AG04449 (cell line): ENCODE measurements at regions not wholly inside any gene's neighbourhood (a gene's known extent, or its start where the extent isn't known, plus 50 kb on each side); places are given as distances from the start of the nearest gene placed in this dataset.

Experiments used
- CTCF ChIA-PET: fragments of 350-600 bp; formaldehyde crosslinking; extraction: SDS; loops from one replicate; lab custom pipeline; 2021; ENCODE audit warnings: antibody characterized with exemption; lab: Yijun Ruan, JAX
- POLR2A ChIA-PET: fragments of 400-600, 350-600 bp; formaldehyde crosslinking; extraction: SDS; loops from one replicate; lab custom pipeline; 2020; ENCODE audit warnings: antibody characterized with exemption, inconsistent platforms; lab: Yijun Ruan, JAX
- DNase-seq: peaks from one replicate; pipeline ENCODE4 v3.0.0-alpha.2; 2010; ENCODE audit warnings: low read depth, low spot score
- H3K4me3 ChIP-seq: 2 replicates; pipeline ENCODE4 v1.5.1; 2011; ENCODE audit warnings: low read depth, mild to moderate bottlenecking, control low read depth, low read length
- CTCF ChIP-seq: IDR thresholded peaks from one replicate; pipeline ENCODE4 v1.5.1; 2011; ENCODE audit warnings: mild to moderate bottlenecking, moderate library complexity, low read length, control low read depth, inconsistent platforms; ENCODE audit not compliant: insufficient read depth; ENCODE audit errors: missing control alignments

- POLR2A ChIA-PET, result no interaction called here
- no peak overlapping the region for H3K4me3 ChIP-seq
- no peak for DNase-seq
- TF ChIP-seq CTCF, result no peak
- CTCF ChIA-PET, result interaction anchor here (5.0 to 5.1 kb wide), 3 partner anchors 9 to 180 kb away, joined by 78 to 108 read pairs (median 80); no protein-coding TSS in a partner anchor
These were observed 68.8 kb upstream of the ARHGAP18 start for GRCh38 chr6:129778793-129779192.

DNA sequence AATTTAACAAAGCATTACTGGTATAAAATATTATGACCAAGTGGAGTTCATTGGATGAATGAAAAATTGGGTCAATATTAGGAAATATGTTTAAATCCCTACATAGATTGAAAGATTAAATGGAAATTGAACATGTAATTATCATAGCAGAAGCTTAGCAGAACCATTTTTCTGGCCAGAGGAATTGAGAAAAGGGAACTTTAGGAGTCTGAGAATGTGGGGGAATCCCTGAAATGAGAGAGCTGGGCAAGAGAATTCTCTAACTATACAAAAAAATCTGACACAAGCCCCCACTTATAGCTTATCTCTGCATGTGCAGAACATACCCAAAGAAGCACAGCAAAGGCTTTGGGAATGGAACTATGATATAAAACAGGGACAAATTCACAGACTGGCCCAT is 67.4 kb upstream of the ARHGAP18 start:
- ChIA-PET POLR2A (no interaction called here), CTCF (interaction anchor here (1.3 to 5.1 kb wide), 5 partner anchors 10 to 244 kb away, joined by 4 to 108 read pairs (median 78); no protein-coding TSS in a partner anchor)
- no peak for TF ChIP-seq CTCF
- H3K4me3 ChIP-seq, result no peak overlapping the region
- no peak for DNase-seq

DNA sequence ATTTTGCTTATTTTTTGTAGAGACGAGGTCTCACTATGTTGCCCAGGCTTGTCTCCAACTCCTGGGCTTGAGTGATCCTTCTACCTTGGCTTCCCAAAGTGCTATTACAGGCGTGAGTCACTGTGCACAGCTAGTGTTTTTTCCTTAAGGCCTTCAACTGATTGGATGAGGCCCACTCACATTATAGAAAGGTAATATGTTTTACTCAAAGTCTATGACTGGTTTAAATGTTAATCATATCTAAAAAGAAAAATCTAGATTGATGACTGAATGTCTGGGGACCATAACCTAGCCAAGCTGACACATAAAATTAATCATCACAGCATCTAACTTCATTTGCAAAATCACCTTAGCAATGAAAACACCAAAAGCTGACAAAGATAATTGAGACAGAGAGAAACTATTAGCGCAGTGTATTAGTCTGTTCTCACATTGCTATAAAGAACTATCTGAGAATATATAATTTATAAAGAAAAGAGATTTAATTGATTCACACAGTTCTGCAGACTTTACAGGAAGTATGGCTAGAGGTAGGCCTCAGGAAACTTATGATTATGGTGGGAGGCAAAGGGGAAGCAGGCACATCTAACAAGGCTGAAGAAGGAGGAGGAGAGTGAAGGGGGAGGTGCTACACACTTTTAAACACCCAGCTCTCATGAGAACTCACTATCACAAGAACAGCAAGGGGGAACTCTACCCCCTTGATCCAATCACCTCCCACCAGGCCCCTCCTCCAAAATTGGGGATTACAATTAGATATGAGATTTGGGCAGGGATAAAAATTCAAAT is 66.8 kb upstream of the ARHGAP18 start:
- CTCF ChIA-PET, result interaction anchor here (1.3 to 5.1 kb wide), 7 partner anchors 11 to 245 kb away, joined by 4 to 108 read pairs (median 18); no protein-coding TSS in a partner anchor
- POLR2A ChIA-PET, result interaction anchor here (0.6 kb wide), 1 partner anchor 19 kb away, joined by 3 read pairs; no protein-coding TSS in a partner anchor

GRCh38 chr6:129774697-129775447 is 64.9 kb upstream of the ARHGAP18 start:
- POLR2A ChIA-PET, result interaction anchor here (0.7 kb wide), 1 partner anchor 11 kb away, joined by 3 read pairs; no protein-coding TSS in a partner anchor

More for the DNA sequence above, 66.8 kb upstream of the ARHGAP18 start:
- no peak for TF ChIP-seq CTCF
- H3K4me3 ChIP-seq, result no peak overlapping the region
- DNase-seq, result no peak

DNA sequence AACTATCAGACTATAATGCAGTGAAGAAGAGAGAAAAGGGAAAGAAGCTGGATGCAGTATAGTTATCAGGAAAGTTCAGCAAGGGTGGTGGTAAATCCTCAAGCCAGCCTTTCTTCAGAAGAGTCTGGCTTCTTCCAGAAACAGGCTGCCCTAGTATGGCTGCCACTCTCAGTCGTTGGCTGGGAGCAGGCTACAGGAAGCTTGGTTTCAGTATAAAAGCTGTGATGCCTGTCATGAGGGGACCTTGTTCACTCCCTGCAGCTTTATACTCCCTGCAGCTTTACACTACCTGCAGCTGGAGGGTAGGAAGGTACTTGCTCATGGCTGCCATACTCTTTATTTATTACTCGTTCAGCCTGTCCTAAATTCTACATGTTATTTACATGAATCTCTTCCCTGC is 63.3 kb upstream of the ARHGAP18 start:
- ChIA-PET CTCF (interaction anchor here (1.7 to 1.9 kb wide), 2 partner anchors 13 to 248 kb away, joined by 3 to 4 read pairs; no protein-coding TSS in a partner anchor), POLR2A (no interaction called here)
- DNase-seq, result no peak
- no peak for TF ChIP-seq CTCF
- no peak overlapping the region for H3K4me3 ChIP-seq

More at GRCh38 chr6:129774697-129775447, 64.9 kb upstream of the ARHGAP18 start:
- TF ChIP-seq CTCF, result peak; percentile 95
- peak; percentile 34 for DNase-seq
- peak overlapping the region; percentile 27 for H3K4me3 ChIP-seq
- CTCF ChIA-PET, result interaction anchor here (0.6 to 5.1 kb wide), 79 partner anchors 9 to 519 kb away, joined by 3 to 108 read pairs (median 4); no protein-coding TSS in a partner anchor
